Right atrium auricular region (tissue), 2 donors: ENCODE measurements at regions not wholly inside any gene's neighbourhood (a gene's known extent, or its start where the extent isn't known, plus 50 kb on each side); places are given as distances from the start of the nearest gene placed in this dataset.

ENCODE experiments used
- DNase-seq: peaks from one replicate; pipeline ENCODE4 v3.0.0-alpha.2; 2019; ENCODE audit warnings: low spot score
- H3K27ac ChIP-seq, 2 donors: fragments of 200-600 bp; sonication (generic); 1 replicate in 1 of 2; 2 replicates in 1 of 2; pipeline ENCODE4 v1.5.1; 2016 to 2019
- H3K27me3 ChIP-seq, 2 donors: fragments of 200-600 bp; sonication (generic); one replicate each; pipeline versions ENCODE4 v1.5.1 to v1.6.0; 2017 to 2019
- H3K36me3 ChIP-seq: fragments of 200-600 bp; sonication (generic); one replicate; pipeline ENCODE4 v1.5.1; 2016
- H3K4me1 ChIP-seq, 2 donors: fragments of 200-600 bp; sonication (generic); one replicate each; pipeline versions ENCODE4 v1.5.1 to v1.6.0; 2017 to 2019
- H3K4me3 ChIP-seq, 2 donors: fragments of 200-600 bp; sonication (generic); 1 replicate in 1 of 2; 2 replicates in 1 of 2; pipeline ENCODE4 v1.5.1; 2017 to 2019; ENCODE audit warnings: mild to moderate bottlenecking in 1 of 2, moderate library complexity in 1 of 2
- H3K9me3 ChIP-seq, 2 donors: fragments of 200-600 bp; sonication (generic); one replicate each; pipeline ENCODE4 v1.5.1; 2019
- CTCF ChIP-seq, 2 donors: fragments of 200-600 bp; sonication (generic); IDR thresholded peaks; one replicate each; pipeline ENCODE4 v1.5.1; 2019; ENCODE audit warnings: antibody characterized with exemption in 2 of 2

GRCh38 chr12:107634530-107634929 is 51.1 kb upstream of the PWP1 start:
- H3K9me3 ChIP-seq: no peaks in the 10 kb centered on the region
- no peak overlapping the region for H3K4me3 ChIP-seq
- no peaks in the 10 kb centered on the region for H3K4me1 ChIP-seq
- H3K27me3 ChIP-seq: no peaks in the 10 kb centered on the region
- no peak overlapping the region for H3K27ac ChIP-seq
- H3K36me3 ChIP-seq: no peaks in the 10 kb centered on the region
- TF ChIP-seq CTCF (IDR thresholded peaks at IDR 0.05): no peak
- DNase-seq: no peak

- no peaks in the 10 kb centered on the region for H3K36me3 ChIP-seq
Observed at GRCh38 chr12:107635139-107635538, 50.5 kb upstream of the PWP1 start.

More at GRCh38 chr12:107635139-107635538, 50.5 kb upstream of the PWP1 start:
- Histone ChIP-seq H3K4me3 (no peak overlapping the region), H3K27me3 (no peaks in the 10 kb centered on the region), H3K4me1 (no peaks in the 10 kb centered on the region), H3K27ac (no peak overlapping the region), H3K9me3 (no peaks in the 10 kb centered on the region)
- TF ChIP-seq CTCF (IDR thresholded peaks at IDR 0.05): no peak
- DNase-seq: no peak
